Caco-2 (cell line): ENCODE measurements at regions not wholly inside any gene's neighbourhood (a gene's known extent, or its start where the extent isn't known, plus 50 kb on each side); places are given as distances from the start of the nearest gene placed in this dataset.

Experiments used
- BruUV-seq: library from RNA; stranded (reverse); fragments of 400-500 nt; replicated peaks from 2 replicates; lab custom pipeline; 2021; lab: Mats Ljungman, UMichigan
- CTCF ChIA-PET: fragments of 300-600 bp; sonication (Branson Sonifier 250); formaldehyde crosslinking; loops from one replicate; lab custom pipeline; 2022; ENCODE audit warnings: antibody characterized with exemption; lab: Charles Lee
- POLR2A ChIA-PET: fragments of 300-600 bp; sonication (Branson Sonifier 250); formaldehyde crosslinking; loops from one replicate; lab custom pipeline; 2022; ENCODE audit warnings: antibody characterized with exemption; lab: Charles Lee
- DNase-seq, 2 experiments: peaks; one replicate each; pipeline versions ENCODE4 v3.0.0 to v3.0.0-alpha.2; 2020 to 2022
- H3K27me3 ChIP-seq: replicated peaks from 2 replicates; pipeline ENCODE4 v1.6.0; 2011; ENCODE audit warnings: low read length; ENCODE audit not compliant: control insufficient read depth, insufficient read depth
- H3K36me3 ChIP-seq: 2 replicates; pipeline ENCODE4 v1.5.1; 2011; ENCODE audit warnings: low read length; ENCODE audit not compliant: control insufficient read depth, insufficient read depth
- H3K4me1 ChIP-seq: fragments of 250-450 bp; sonication (Bioruptor Pico); 2 replicates; pipeline ENCODE4 v1.5.1; 2020; ENCODE audit warnings: mild to moderate bottlenecking
- H3K4me3 ChIP-seq: 2 replicates; pipeline ENCODE4 v1.5.1; 2011; ENCODE audit warnings: low read depth, mild to moderate bottlenecking, control low read depth, low read length
- H3K9me3 ChIP-seq: fragments of 250-450 bp; sonication (Bioruptor Pico); 2 replicates; pipeline ENCODE4 v1.5.1; 2020; ENCODE audit warnings: mild to moderate bottlenecking, moderate library complexity
- H3K27ac Mint-ChIP-seq: one replicate; pipeline ENCODE4 v1.8.0; 2022; ENCODE audit warnings: mixed read lengths; ENCODE audit not compliant: unreplicated experiment
- H3K27me3 Mint-ChIP-seq: one replicate; pipeline ENCODE4 v1.8.0; 2022; ENCODE audit warnings: mixed read lengths; ENCODE audit not compliant: insufficient read depth, unreplicated experiment
- H3K36me3 Mint-ChIP-seq: one replicate; pipeline ENCODE4 v1.8.0; 2022; ENCODE audit warnings: mild to moderate bottlenecking, mixed read lengths; ENCODE audit not compliant: insufficient read depth, unreplicated experiment
- H3K4me1 Mint-ChIP-seq: one replicate; pipeline ENCODE4 v1.8.0; 2022; ENCODE audit warnings: low read depth, mixed read lengths; ENCODE audit not compliant: unreplicated experiment
- H3K4me3 Mint-ChIP-seq: one replicate; pipeline ENCODE4 v1.8.0; 2022; ENCODE audit warnings: mild to moderate bottlenecking, moderate library complexity, mixed read lengths; ENCODE audit not compliant: unreplicated experiment
- H3K9me3 Mint-ChIP-seq: one replicate; pipeline ENCODE4 v1.8.0; 2022; ENCODE audit warnings: mixed read lengths; ENCODE audit not compliant: unreplicated experiment
- CTCF ChIP-seq, 2 experiments: fragments of 200-600 bp in 1 of 2; IDR thresholded peaks; 1 replicate in 1 of 2; 2 replicates in 1 of 2; pipeline versions ENCODE4 v1.5.1 to v1.8.0; 2011 to 2022; ENCODE audit warnings: antibody characterized with exemption in 1 of 2, control low read depth in 1 of 2, inconsistent platforms in 1 of 2, low read depth in 1 of 2, low read length in 1 of 2, mild to moderate bottlenecking in 1 of 2, moderate library complexity in 1 of 2; ENCODE audit not compliant: insufficient read depth in 1 of 2, severe bottlenecking in 1 of 2, unreplicated experiment in 1 of 2
- intact Hi-C: fragments of 100-400 bp; cut with micrococcal nuclease; formaldehyde crosslinking; loops from one replicate; pipeline ENCODE4 v1.10.0; 2022; ENCODE audit not compliant: unreplicated experiment

GRCh38 chr18:51371929-51372328 is 174.4 kb upstream of the MEX3C start:
- no peaks in the 10 kb centered on the region for H3K9me3 Mint-ChIP-seq
- no peaks in the 10 kb centered on the region for H3K4me1 ChIP-seq
- no peak overlapping the region for H3K4me3 Mint-ChIP-seq
- no peaks in the 10 kb centered on the region for H3K36me3 ChIP-seq
- H3K27me3 ChIP-seq: no peaks in the 10 kb centered on the region
- DNase-seq: no peak
- H3K36me3 Mint-ChIP-seq: no peaks in the 10 kb centered on the region
- CTCF ChIA-PET: no interaction called here
- no peak overlapping the region for H3K4me3 ChIP-seq
- intact Hi-C loops: no loop called here
- TF ChIP-seq CTCF (IDR thresholded peaks at IDR 0.05; ENCODE audit: insufficient read depth in 1 of 2, low read depth in 1 of 2, low read length in 1 of 2, severe bottlenecking in 1 of 2, unreplicated experiment in 1 of 2): no peak
- no peaks in the 10 kb centered on the region for H3K4me1 Mint-ChIP-seq
- BruUV-seq: no TSS peak
- no peaks in the 10 kb centered on the region for H3K9me3 ChIP-seq
- no peak overlapping the region for H3K27ac Mint-ChIP-seq
- POLR2A ChIA-PET: no interaction called here
- no peaks in the 10 kb centered on the region for H3K27me3 Mint-ChIP-seq

GRCh38 chr18:51382081-51382480 is 184.6 kb upstream of the MEX3C start:
- Histone ChIP-seq H3K9me3 (no peaks in the 10 kb centered on the region), H3K4me1 (no peaks in the 10 kb centered on the region), H3K27me3 (no peaks in the 10 kb centered on the region), H3K4me3 (no peak overlapping the region), H3K36me3 (no peaks in the 10 kb centered on the region)
- no peak for TF ChIP-seq CTCF (IDR thresholded peaks at IDR 0.05; ENCODE audit: insufficient read depth in 1 of 2, low read depth in 1 of 2, low read length in 1 of 2, severe bottlenecking in 1 of 2, unreplicated experiment in 1 of 2)
- BruUV-seq: no TSS peak
- intact Hi-C loops: loop anchor here (10.0 kb wide), 1 partner anchor 147 kb away; no protein-coding TSS in a partner anchor
- H3K4me3 Mint-ChIP-seq: no peak overlapping the region
- H3K27me3 Mint-ChIP-seq: no peaks in the 10 kb centered on the region
- H3K4me1 Mint-ChIP-seq: no peaks in the 10 kb centered on the region
- H3K27ac Mint-ChIP-seq: no peak overlapping the region
- no peak for DNase-seq
- H3K9me3 Mint-ChIP-seq: no peaks in the 10 kb centered on the region
- CTCF ChIA-PET: no interaction called here
- H3K36me3 Mint-ChIP-seq: no peaks in the 10 kb centered on the region
- POLR2A ChIA-PET: no interaction called here

- no peaks in the 10 kb centered on the region for H3K36me3 ChIP-seq
- H3K36me3 Mint-ChIP-seq: no peaks in the 10 kb centered on the region
- ChIA-PET POLR2A (no interaction called here), CTCF (no interaction called here)
- no peaks in the 10 kb centered on the region for H3K4me1 Mint-ChIP-seq
- intact Hi-C loops: loop anchor here (10.0 kb wide), 1 partner anchor 148 kb away; no protein-coding TSS in a partner anchor
- H3K27ac Mint-ChIP-seq: no peak overlapping the region
- no peaks in the 10 kb centered on the region for H3K9me3 Mint-ChIP-seq
- H3K4me3 Mint-ChIP-seq: no peak overlapping the region
- H3K4me1 ChIP-seq: no peaks in the 10 kb centered on the region
- H3K9me3 ChIP-seq: no peaks in the 10 kb centered on the region
- no peaks in the 10 kb centered on the region for H3K27me3 Mint-ChIP-seq
- TF ChIP-seq CTCF (IDR thresholded peaks at IDR 0.05; ENCODE audit: insufficient read depth in 1 of 2, low read depth in 1 of 2, low read length in 1 of 2, severe bottlenecking in 1 of 2, unreplicated experiment in 1 of 2): no peak
- H3K4me3 ChIP-seq: no peak overlapping the region
- BruUV-seq: no TSS peak
- H3K27me3 ChIP-seq: no peaks in the 10 kb centered on the region
- no peak for DNase-seq
Measured at GRCh38 chr18:51383116-51383515, 185.6 kb upstream of the MEX3C start.
